Esophagus squamous epithelium (tissue), 5 donors: ENCODE measurements at regions not wholly inside any gene's neighbourhood (a gene's known extent, or its start where the extent isn't known, plus 50 kb on each side); places are given as distances from the start of the nearest gene placed in this dataset.

Experiments used
- DNase-seq: peaks from one replicate; lab custom pipeline; 2025; lab: John Stamatoyannopoulos, UW
- H3K27ac ChIP-seq, 4 donors: fragments of 200-600 bp; sonication (generic); one replicate each; pipeline ENCODE4 v1.5.1; 2016 to 2019; ENCODE audit warnings: mild to moderate bottlenecking in 1 of 4
- H3K27me3 ChIP-seq, 4 donors: fragments of 200-600 bp; sonication (generic); 1 replicate in 3 of 4; 2 replicates in 1 of 4; pipeline versions ENCODE4 v1.5.1 to v1.6.0; 2017 to 2021; ENCODE audit warnings: antibody characterized with exemption in 1 of 4
- H3K36me3 ChIP-seq, 3 donors: fragments of 200-600 bp; sonication (generic); one replicate each; pipeline ENCODE4 v1.5.1; 2016 to 2019
- H3K4me1 ChIP-seq, 3 donors: fragments of 200-600 bp; sonication (generic); one replicate each; pipeline ENCODE4 v1.5.1; 2017 to 2019
- H3K4me3 ChIP-seq, 4 donors: fragments of 200-600 bp; sonication (generic); 1 replicate in 3 of 4; 2 replicates in 1 of 4; pipeline ENCODE4 v1.5.1; 2016 to 2019; ENCODE audit warnings: mild to moderate bottlenecking in 2 of 4, moderate library complexity in 1 of 4
- H3K9me3 ChIP-seq, 3 donors: fragments of 200-600 bp; sonication (generic); one replicate each; pipeline ENCODE4 v1.5.1; 2016 to 2019
- POLR2A ChIP-seq, 4 donors: fragments of 450-650 bp; IDR thresholded peaks; one replicate each; pipeline ENCODE4 v1.6.1; 2017; ENCODE audit warnings: antibody characterized with exemption in 4 of 4, mild to moderate bottlenecking in 4 of 4, moderate library complexity in 3 of 4
- WGBS, 2 donors: methylation state at CpG; one replicate each; pipeline ENCODE4 v1.1.5; 2018; 5-methylcytosine and 5-hydroxymethylcytosine counted together
- intact Hi-C: fragments of 100-400 bp; cut with DNase I; formaldehyde crosslinking; loops from one replicate; pipeline ENCODE4 v1.15.0; 2022
- TF ChIP-seq, protein P1 (sequence below), 6 experiments: fragments of 450-650 bp in 4 of 6; fragments of 200-600 bp in 2 of 6; sonication (generic) in 2 of 6; IDR thresholded peaks; one replicate each; pipeline ENCODE4 v1.5.1; 2016 to 2019; ENCODE audit warnings: antibody characterized with exemption in 6 of 6, mild to moderate bottlenecking in 4 of 6, moderate library complexity in 4 of 6
- donor health status: DM: yes; HTN: yes; CAD: no.

GRCh38 chr16:52022177-52022576 is 524.8 kb downstream of the TOX3 start:
- H3K27me3 ChIP-seq: no peaks in the 10 kb centered on the region
- WGBS, 2 donors: 65 to 82% methylated on average over 3 of the region's 3 CpGs
- intact Hi-C loops: no loop called here
- no peaks in the 10 kb centered on the region for H3K4me1 ChIP-seq
- DNase-seq: no peak
- no peak overlapping the region for H3K27ac ChIP-seq
- no peaks in the 10 kb centered on the region for H3K36me3 ChIP-seq
- no peak overlapping the region for H3K4me3 ChIP-seq
- no peak for TF ChIP-seq POLR2A (IDR thresholded peaks at IDR 0.05)
- TF ChIP-seq, protein P1, sequence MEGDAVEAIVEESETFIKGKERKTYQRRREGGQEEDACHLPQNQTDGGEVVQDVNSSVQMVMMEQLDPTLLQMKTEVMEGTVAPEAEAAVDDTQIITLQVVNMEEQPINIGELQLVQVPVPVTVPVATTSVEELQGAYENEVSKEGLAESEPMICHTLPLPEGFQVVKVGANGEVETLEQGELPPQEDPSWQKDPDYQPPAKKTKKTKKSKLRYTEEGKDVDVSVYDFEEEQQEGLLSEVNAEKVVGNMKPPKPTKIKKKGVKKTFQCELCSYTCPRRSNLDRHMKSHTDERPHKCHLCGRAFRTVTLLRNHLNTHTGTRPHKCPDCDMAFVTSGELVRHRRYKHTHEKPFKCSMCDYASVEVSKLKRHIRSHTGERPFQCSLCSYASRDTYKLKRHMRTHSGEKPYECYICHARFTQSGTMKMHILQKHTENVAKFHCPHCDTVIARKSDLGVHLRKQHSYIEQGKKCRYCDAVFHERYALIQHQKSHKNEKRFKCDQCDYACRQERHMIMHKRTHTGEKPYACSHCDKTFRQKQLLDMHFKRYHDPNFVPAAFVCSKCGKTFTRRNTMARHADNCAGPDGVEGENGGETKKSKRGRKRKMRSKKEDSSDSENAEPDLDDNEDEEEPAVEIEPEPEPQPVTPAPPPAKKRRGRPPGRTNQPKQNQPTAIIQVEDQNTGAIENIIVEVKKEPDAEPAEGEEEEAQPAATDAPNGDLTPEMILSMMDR (IDR thresholded peaks at IDR 0.05): no peak
- H3K9me3 ChIP-seq: peaks cover 0 to 4% (median 0%) of the 10 kb centered on the region in 3 donors

DNA sequence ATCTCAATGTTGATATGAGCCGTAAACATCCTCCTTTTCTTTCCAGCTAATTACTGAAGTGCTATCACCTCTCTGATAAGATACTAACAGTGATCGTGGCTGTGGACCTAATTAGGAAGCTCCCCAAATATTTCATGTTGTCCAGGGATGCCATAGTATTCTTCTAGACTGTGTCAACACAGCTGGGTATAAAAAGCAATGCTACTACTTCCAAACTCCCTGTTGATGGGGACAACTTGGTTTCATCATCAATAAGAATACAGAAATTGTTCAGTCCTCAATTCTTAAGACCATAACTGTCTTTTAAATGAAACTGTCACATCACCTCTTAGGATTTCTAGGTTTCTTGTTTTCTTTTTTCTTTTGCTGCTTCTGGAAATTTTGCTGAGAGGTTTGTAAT is 530.6 kb downstream of the TOX3 start:
- no peak for TF ChIP-seq POLR2A (IDR thresholded peaks at IDR 0.05)
- TF ChIP-seq, protein P1 (IDR thresholded peaks at IDR 0.05): no peak
- Histone ChIP-seq H3K4me1 (no peaks in the 10 kb centered on the region), H3K4me3 (no peak overlapping the region), H3K27ac (no peak overlapping the region), H3K36me3 (no peaks in the 10 kb centered on the region), H3K9me3 (peaks cover 0 to 20% (median 0%) of the 10 kb centered on the region in 3 donors), H3K27me3 (no peaks in the 10 kb centered on the region)
- intact Hi-C loops: no loop called here
- WGBS, 2 donors: 49 to 61% methylated on average over 2 of the region's 2 CpGs
- DNase-seq: no peak

DNA sequence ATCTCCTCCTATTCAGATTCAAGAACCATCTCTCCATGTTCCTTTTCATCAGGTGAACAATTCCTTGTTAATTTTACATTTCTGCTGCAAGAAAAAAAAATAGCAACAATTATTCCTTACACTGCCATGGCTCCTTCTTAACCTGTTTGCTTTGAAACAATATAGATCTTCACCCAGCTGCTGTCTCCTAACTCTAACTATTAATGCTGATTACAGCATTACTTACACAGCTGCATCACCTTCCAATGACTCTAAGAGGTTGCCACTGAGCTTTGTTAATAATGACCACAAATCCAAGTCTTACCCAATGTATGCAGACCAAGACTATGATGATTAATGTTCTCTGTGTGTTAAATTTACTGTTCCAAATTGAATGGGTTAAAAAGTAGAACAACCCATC is 541.4 kb downstream of the TOX3 start:
- TF ChIP-seq POLR2A (IDR thresholded peaks at IDR 0.05): no peak
- TF ChIP-seq, protein P1 (IDR thresholded peaks at IDR 0.05): no peak
- Histone ChIP-seq H3K4me3 (no peak overlapping the region), H3K27me3 (no peaks in the 10 kb centered on the region), H3K9me3 (no peaks in the 10 kb centered on the region), H3K4me1 (no peaks in the 10 kb centered on the region), H3K27ac (no peak overlapping the region), H3K36me3 (no peaks in the 10 kb centered on the region)
- no peak for DNase-seq
- intact Hi-C loops: no loop called here

- no peak for TF ChIP-seq POLR2A (IDR thresholded peaks at IDR 0.05)
- TF ChIP-seq, protein P1 (IDR thresholded peaks at IDR 0.05): no peak
- no peak overlapping the region for H3K27ac ChIP-seq
- intact Hi-C loops: no loop called here
- no peak for DNase-seq
- H3K27me3 ChIP-seq: no peaks in the 10 kb centered on the region
- H3K4me1 ChIP-seq: no peaks in the 10 kb centered on the region
- 92 to 95% methylated on average over 6 of the region's 6 CpGs for WGBS, 2 donors
- H3K4me3 ChIP-seq: no peak overlapping the region
- no peaks in the 10 kb centered on the region for H3K9me3 ChIP-seq
- no peaks in the 10 kb centered on the region for H3K36me3 ChIP-seq
Observed at GRCh38 chr16:52004343-52004742, 542.6 kb downstream of the TOX3 start.

DNA sequence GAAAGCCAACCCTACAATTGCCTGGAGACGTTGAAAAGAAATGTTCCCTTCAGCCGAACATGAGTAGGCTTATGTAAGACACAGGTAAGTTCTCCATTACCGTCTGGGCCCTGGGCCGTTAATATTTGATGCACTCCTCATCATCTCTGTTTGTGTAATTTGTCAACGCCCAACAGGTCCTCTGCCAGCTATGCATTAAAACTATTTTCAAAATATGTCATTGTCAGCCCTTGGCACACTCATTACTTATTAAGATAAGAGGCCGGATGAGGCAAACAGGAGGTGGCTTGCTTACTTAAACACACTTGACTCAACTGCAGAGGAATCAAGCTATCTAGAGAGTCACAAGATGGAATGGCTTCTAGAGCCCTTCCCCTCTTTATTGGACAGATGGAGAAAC is 544.9 kb downstream of the TOX3 start:
- intact Hi-C loops: no loop called here
- Histone ChIP-seq H3K36me3 (no peaks in the 10 kb centered on the region), H3K4me3 (no peak overlapping the region), H3K4me1 (no peaks in the 10 kb centered on the region), H3K9me3 (no peaks in the 10 kb centered on the region), H3K27ac (no peak overlapping the region), H3K27me3 (no peaks in the 10 kb centered on the region)
- TF ChIP-seq, protein P1 (IDR thresholded peaks at IDR 0.05): no peak
- no peak for TF ChIP-seq POLR2A (IDR thresholded peaks at IDR 0.05)
- DNase-seq: no peak
- WGBS, 2 donors: 50 to 56% methylated on average over 6 of the region's 6 CpGs
